Activated naive CD8-positive, alpha-beta T cell (primary cell): ENCODE measurements at regions not wholly inside any gene's neighbourhood (a gene's known extent, or its start where the extent isn't known, plus 50 kb on each side); places are given as distances from the start of the nearest gene placed in this dataset.

Experiments used
- H3K27ac Mint-ChIP-seq: one replicate; pipeline ENCODE4 v1.8.0; 2021; ENCODE audit warnings: mixed read lengths
- H3K27me3 Mint-ChIP-seq: one replicate; pipeline ENCODE4 v1.8.0; 2021; ENCODE audit warnings: mixed read lengths
- H3K36me3 Mint-ChIP-seq: one replicate; pipeline ENCODE4 v1.8.0; 2021; ENCODE audit warnings: mixed read lengths
- H3K4me1 Mint-ChIP-seq: one replicate; pipeline ENCODE4 v1.8.0; 2021; ENCODE audit warnings: low read depth, mixed read lengths
- H3K4me3 Mint-ChIP-seq: one replicate; pipeline ENCODE4 v1.8.0; 2021; ENCODE audit warnings: mild to moderate bottlenecking, mixed read lengths
- H3K9me3 Mint-ChIP-seq: one replicate; pipeline ENCODE4 v1.8.0; 2021; ENCODE audit warnings: low read depth, mixed read lengths

DNA sequence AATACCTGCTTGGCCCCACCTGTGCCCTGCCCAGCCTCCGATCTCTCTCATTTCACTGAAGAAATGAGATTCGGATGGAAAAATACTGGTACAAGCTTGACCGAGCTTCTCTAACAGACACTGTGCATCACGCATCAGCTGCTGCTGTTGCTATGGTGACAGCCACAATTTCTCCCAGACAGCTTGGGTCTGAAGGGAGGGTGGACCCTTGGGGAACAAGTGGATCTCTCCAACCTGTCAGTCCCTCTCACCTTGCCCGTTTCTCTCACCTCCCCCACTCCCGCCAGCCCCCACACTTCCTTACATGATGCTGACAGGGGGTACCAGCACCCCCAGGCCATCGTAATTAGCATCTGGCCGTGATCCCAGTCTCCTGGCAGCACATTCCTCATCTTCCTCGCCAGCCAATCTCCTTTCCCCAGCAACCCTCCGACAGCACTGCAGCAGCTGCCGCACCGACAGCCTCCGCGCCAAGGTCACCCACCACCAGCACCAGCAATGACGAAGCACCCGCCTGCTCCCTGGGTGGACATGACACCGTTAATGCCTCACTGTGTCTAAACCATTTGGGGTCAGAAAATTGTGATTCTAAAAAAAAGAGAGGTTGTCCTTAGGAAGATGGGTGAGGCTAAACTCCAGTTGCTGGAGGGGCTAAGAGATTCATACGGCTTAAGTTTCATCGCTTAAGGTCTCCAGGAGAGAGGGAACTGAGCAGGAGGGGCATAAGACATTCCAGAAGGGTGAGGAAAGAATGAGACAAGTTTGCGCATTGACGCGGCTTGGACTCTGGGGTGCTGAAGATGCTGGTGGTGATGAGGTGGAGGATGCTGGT lies 58.6 kb upstream of the TNRC6A start:
- H3K9me3 Mint-ChIP-seq: no peaks in the 10 kb centered on the region
- H3K36me3 Mint-ChIP-seq: peaks cover 2% of the 10 kb centered on the region
- H3K27ac Mint-ChIP-seq: no peak overlapping the region
- H3K4me3 Mint-ChIP-seq: no peak overlapping the region
- peaks cover 13% of the 10 kb centered on the region for H3K27me3 Mint-ChIP-seq
- peaks cover 18% of the 10 kb centered on the region for H3K4me1 Mint-ChIP-seq

DNA sequence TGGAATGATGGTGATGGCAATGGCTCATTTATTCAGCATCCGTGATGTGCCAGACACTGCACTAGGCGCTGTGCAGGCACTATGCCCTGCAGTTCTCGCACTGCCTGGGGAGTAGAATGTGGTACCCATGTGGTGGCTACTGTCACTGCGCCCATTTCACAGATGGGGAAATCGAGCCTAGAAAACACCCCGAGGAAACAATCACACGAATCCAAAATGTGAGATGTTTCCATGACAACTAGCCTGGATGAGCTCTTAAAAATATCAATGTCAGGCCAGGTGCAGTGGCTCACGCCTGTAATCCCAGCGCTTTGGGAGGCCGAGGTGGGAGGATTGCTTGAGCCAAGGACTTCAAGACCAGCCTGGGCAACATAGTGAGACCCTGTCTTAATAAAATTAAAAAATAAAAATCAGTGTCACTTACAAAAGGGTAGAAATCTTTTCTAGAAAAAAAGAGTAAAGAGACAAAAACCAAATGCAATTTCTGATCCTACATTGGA lies 57.9 kb upstream of the TNRC6A start:
- Mint-ChIP-seq H3K36me3 (peaks cover 2% of the 10 kb centered on the region), H3K4me3 (no peak overlapping the region), H3K4me1 (peaks cover 18% of the 10 kb centered on the region), H3K27ac (no peak overlapping the region), H3K9me3 (no peaks in the 10 kb centered on the region), H3K27me3 (peaks cover 13% of the 10 kb centered on the region)

DNA sequence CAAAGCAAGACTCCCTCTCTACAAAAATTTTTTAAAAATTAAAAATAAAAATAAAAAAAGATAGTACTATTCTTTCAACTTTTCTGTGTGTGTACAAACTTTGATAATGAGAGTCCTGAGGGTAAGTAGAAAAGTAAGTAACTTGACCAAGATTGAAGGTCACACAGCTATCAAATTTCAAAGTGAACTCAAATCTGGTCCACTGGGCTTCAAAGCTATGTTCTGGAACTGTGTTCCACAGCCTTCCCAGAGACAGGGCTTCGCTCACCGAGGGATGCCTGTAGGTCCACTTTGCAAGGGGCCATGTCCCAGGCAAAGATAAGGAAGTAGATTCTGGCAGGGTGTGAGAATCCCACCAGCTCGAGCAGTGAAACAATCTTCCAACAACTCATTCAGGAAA lies 56.3 kb upstream of the TNRC6A start:
- Mint-ChIP-seq H3K27ac (no peak overlapping the region), H3K36me3 (peaks cover 2% of the 10 kb centered on the region), H3K9me3 (no peaks in the 10 kb centered on the region), H3K4me3 (no peak overlapping the region), H3K4me1 (peaks cover 18% of the 10 kb centered on the region), H3K27me3 (peaks cover 17% of the 10 kb centered on the region)

DNA sequence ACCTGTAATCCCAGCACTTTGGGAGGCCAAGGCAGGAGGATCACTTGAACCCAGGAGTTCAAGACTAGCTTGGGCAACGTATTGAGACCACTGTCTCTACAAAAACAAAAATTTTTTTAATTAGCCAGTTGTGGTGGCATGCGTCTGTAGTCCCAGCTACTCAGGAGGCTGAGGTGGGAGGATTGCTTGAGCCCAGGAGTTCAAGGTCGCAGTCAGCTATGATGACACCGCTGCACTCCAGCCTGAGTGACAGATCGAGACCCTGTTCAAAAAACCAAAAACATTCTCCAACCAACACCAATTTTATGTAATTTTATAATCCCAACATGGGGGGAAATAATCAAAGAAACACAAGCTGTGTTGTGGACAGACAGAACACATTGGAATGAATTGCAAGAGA lies 54.6 kb upstream of the TNRC6A start:
- Mint-ChIP-seq H3K4me1 (peaks cover 6% of the 10 kb centered on the region), H3K4me3 (no peak overlapping the region), H3K27ac (no peak overlapping the region), H3K27me3 (peaks cover 16% of the 10 kb centered on the region), H3K36me3 (no peaks in the 10 kb centered on the region), H3K9me3 (no peaks in the 10 kb centered on the region)

DNA sequence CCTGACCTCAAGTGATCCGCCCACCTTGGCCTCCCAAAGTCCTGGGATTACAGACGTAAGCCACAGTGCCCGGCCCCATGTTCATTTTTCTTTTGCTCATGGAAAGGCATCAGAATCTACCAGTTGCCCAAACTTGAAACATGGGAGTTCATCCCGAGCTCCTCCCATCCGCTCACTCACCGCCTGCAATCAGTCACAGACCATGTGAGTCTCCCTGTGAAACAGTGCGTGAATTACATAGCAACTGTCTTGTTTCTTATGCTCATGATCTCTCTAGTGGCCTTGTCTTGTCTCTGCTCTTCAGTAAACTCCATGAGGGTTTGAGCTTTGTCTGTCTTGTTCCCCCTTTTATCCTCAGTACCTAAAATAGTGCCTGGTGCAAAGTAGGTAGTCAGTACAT lies 52.1 kb upstream of the TNRC6A start:
- no peak overlapping the region for H3K4me3 Mint-ChIP-seq
- no peak overlapping the region for H3K27ac Mint-ChIP-seq
- H3K4me1 Mint-ChIP-seq: no peaks in the 10 kb centered on the region
- H3K9me3 Mint-ChIP-seq: no peaks in the 10 kb centered on the region
- H3K27me3 Mint-ChIP-seq: peaks cover 5% of the 10 kb centered on the region
- no peaks in the 10 kb centered on the region for H3K36me3 Mint-ChIP-seq
